ENCODE measurements at regions not wholly inside any gene's neighbourhood (a gene's known extent, or its start where the extent isn't known, plus 50 kb on each side); places are given as distances from the start of the nearest gene placed in this dataset.

DNA sequence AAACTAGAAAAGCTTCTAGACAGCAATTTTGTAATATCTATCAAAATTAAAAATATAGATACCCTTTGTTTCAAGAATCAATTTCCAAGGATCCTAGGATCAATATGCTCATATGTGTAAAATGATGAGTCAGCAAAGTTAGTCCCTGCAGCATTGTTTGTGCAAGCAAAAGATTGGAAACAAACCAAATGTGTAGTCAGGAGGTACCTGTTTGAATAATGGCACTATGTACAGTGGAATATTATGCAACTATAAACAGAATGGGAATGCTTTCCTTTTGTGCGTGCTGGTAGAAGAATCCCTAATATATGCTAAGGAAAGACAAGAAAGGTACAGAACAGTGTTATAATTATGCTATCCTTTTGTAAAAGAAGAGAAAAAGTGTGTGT lies 58.5 kb upstream of the PJA2 start:
- POLR2A ChIA-PET = no interaction called here
- no peak overlapping the region for H3K4me3 ChIP-seq (ENCODE audit: low read depth, low read length)
- TF ChIP-seq, protein P1, sequence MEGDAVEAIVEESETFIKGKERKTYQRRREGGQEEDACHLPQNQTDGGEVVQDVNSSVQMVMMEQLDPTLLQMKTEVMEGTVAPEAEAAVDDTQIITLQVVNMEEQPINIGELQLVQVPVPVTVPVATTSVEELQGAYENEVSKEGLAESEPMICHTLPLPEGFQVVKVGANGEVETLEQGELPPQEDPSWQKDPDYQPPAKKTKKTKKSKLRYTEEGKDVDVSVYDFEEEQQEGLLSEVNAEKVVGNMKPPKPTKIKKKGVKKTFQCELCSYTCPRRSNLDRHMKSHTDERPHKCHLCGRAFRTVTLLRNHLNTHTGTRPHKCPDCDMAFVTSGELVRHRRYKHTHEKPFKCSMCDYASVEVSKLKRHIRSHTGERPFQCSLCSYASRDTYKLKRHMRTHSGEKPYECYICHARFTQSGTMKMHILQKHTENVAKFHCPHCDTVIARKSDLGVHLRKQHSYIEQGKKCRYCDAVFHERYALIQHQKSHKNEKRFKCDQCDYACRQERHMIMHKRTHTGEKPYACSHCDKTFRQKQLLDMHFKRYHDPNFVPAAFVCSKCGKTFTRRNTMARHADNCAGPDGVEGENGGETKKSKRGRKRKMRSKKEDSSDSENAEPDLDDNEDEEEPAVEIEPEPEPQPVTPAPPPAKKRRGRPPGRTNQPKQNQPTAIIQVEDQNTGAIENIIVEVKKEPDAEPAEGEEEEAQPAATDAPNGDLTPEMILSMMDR (IDR thresholded peaks at IDR 0.05; ENCODE audit: insufficient read depth, low read length, missing control alignments) = no peak
- CTCF ChIA-PET = interaction anchor here (0.8 to 3.0 kb wide), 6 partner anchors 11 to 826 kb away, joined by 3 to 14 read pairs (median 6); no protein-coding TSS in a partner anchor
- DNase-seq (ENCODE audit: low read depth, low spot score) = no peak

GRCh38 chr5:109467058-109467457 lies 57.3 kb upstream of the PJA2 start:
- no peak for DNase-seq (ENCODE audit: low read depth, low spot score)
- ChIA-PET POLR2A (interaction anchor here (0.6 kb wide), 3 partner anchors 121 to 1229 kb away, joined by 3 read pairs; no protein-coding TSS in a partner anchor), CTCF (interaction anchor here (3.0 kb wide), 1 partner anchor 19 kb away, joined by 9 read pairs; no protein-coding TSS in a partner anchor)
- TF ChIP-seq, protein P1 (IDR thresholded peaks at IDR 0.05; ENCODE audit: insufficient read depth, low read length, missing control alignments) = no peak
- H3K4me3 ChIP-seq (ENCODE audit: low read depth, low read length) = no peak overlapping the region

Measured in AG04449 (cell line).